ENCODE measurements at regions not wholly inside any gene's neighbourhood (a gene's known extent, or its start where the extent isn't known, plus 50 kb on each side); places are given as distances from the start of the nearest gene placed in this dataset.

DNA sequence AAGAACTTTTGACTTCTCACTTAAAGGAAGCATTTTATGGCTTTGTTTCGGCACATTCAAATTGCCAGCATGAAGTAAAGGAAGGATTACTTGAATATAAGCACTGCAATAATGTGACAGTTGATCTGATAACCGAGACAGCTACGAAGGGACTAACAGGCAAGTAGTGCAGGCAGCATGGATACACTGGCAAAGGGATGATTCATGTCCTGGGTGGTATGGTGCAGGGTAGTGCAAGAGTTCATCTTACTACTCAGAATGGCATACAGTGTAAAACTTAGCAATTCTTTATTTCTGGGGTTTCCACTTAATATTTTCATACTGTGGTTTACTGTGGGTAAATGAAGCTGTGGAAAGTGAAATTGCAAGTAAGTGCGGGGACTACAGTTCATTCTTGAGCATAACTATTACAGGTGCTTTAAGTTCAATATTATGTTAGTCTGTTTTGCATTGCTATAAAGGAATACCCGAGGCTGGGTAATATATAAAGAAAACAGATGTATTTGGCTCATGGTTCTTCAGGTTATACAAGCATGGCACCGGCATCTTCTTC is 611.8 kb downstream of the SPOCK3 start:
- no peak for TF ChIP-seq ZNF37A (tag by site-specific recombination; IDR thresholded peaks at IDR 0.05)
- TF ChIP-seq ZNF175 (tag by site-specific recombination; IDR thresholded peaks at IDR 0.05): no peak
- no peak for TF ChIP-seq ZNF292 (tag by site-specific recombination; IDR thresholded peaks at IDR 0.05; ENCODE audit: borderline replicate concordance, low read depth)
- no peak for TF ChIP-seq ZNF549 (tag by site-specific recombination; IDR thresholded peaks at IDR 0.05)
- TF ChIP-seq ZNF529 (tag by site-specific recombination; IDR thresholded peaks at IDR 0.05; ENCODE audit: insufficient replicate concordance): no peak
- no peak for TF ChIP-seq ZNF654 (tag by site-specific recombination; IDR thresholded peaks at IDR 0.05; ENCODE audit: low read depth)
- TF ChIP-seq, protein P1, sequence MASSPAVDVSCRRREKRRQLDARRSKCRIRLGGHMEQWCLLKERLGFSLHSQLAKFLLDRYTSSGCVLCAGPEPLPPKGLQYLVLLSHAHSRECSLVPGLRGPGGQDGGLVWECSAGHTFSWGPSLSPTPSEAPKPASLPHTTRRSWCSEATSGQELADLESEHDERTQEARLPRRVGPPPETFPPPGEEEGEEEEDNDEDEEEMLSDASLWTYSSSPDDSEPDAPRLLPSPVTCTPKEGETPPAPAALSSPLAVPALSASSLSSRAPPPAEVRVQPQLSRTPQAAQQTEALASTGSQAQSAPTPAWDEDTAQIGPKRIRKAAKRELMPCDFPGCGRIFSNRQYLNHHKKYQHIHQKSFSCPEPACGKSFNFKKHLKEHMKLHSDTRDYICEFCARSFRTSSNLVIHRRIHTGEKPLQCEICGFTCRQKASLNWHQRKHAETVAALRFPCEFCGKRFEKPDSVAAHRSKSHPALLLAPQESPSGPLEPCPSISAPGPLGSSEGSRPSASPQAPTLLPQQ (tag by site-specific recombination; IDR thresholded peaks at IDR 0.05): no peak
- TF ChIP-seq ZNF132 (tag by site-specific recombination; IDR thresholded peaks at IDR 0.05; ENCODE audit: borderline replicate concordance): no peak
- TF ChIP-seq ZNF585B (tag by site-specific recombination; IDR thresholded peaks at IDR 0.05): no peak
- no peak for TF ChIP-seq ZNF548 (tag by site-specific recombination; IDR thresholded peaks at IDR 0.05)
- no peak for TF ChIP-seq ZNF501 (tag by site-specific recombination; IDR thresholded peaks at IDR 0.05)
- no peak for TF ChIP-seq ZNF423 (tag by site-specific recombination; IDR thresholded peaks at IDR 0.05)
- TF ChIP-seq, protein P2, sequence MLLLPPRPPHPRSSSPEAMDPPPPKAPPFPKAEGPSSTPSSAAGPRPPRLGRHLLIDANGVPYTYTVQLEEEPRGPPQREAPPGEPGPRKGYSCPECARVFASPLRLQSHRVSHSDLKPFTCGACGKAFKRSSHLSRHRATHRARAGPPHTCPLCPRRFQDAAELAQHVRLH (tag by site-specific recombination; IDR thresholded peaks at IDR 0.05): no peak
- TF ChIP-seq, protein P3, sequence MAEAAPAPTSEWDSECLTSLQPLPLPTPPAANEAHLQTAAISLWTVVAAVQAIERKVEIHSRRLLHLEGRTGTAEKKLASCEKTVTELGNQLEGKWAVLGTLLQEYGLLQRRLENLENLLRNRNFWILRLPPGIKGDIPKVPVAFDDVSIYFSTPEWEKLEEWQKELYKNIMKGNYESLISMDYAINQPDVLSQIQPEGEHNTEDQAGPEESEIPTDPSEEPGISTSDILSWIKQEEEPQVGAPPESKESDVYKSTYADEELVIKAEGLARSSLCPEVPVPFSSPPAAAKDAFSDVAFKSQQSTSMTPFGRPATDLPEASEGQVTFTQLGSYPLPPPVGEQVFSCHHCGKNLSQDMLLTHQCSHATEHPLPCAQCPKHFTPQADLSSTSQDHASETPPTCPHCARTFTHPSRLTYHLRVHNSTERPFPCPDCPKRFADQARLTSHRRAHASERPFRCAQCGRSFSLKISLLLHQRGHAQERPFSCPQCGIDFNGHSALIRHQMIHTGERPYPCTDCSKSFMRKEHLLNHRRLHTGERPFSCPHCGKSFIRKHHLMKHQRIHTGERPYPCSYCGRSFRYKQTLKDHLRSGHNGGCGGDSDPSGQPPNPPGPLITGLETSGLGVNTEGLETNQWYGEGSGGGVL (tag by site-specific recombination; IDR thresholded peaks at IDR 0.05): no peak
- no peak for TF ChIP-seq GLI4 (tag by site-specific recombination; IDR thresholded peaks at IDR 0.05)
- no peak for TF ChIP-seq ZNF707 (tag by site-specific recombination; IDR thresholded peaks at IDR 0.05)
- no peak for TF ChIP-seq ZBTB7A (tag by site-specific recombination; IDR thresholded peaks at IDR 0.05; ENCODE audit: low read depth)
- TF ChIP-seq ZNF354C (tag by site-specific recombination; IDR thresholded peaks at IDR 0.05; ENCODE audit: borderline replicate concordance, low read depth): no peak
- Histone ChIP-seq H3K36me3 (ENCODE audit: control insufficient read depth in 2 of 2, insufficient read depth in 1 of 2, low read length in 2 of 2) (no peaks in the 10 kb centered on the region), H3K9me3 (ENCODE audit: control insufficient read depth, insufficient read depth, low read depth, low read length) (no peaks in the 10 kb centered on the region), H3K4me1 (ENCODE audit: control insufficient read depth, insufficient read depth, low read length) (no peaks in the 10 kb centered on the region), H3K27ac (ENCODE audit: extremely low read depth, low read depth, low read length) (no peak overlapping the region), H3K4me3 (ENCODE audit: low read depth, low read length) (no peak overlapping the region)
- POLR2A ChIA-PET: no interaction called here
- CTCF ChIA-PET: no interaction called here

DNA sequence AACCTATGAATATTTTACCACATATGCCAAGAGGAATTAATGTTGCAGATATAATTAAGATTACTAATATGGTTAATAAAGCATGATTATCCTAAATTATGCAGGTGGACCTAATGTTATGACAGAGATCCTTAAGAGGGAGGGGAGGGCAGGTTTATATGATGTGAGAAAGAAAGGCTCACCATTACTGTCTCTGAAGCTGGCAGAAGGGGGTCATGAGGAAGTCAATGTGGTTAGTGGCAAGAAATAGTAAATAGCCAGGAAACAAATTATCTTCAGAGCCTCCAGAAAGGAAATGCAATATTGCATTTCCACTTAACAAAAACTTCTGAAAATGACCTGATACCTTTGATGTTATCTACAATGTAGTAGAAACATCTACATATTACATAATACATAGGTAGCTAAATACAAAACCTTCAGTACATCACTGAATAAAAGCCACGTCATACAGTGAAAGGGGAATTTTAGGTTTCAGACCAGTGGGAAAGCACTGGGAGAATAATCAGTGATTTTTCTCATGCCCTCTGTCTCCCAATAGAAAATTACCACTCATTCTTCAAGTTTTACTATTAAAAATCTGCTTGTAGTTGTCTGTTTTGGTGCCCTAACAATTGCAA is 609.2 kb downstream of the SPOCK3 start:
- Histone ChIP-seq H3K9me3 (ENCODE audit: control insufficient read depth, insufficient read depth, low read depth, low read length) (no peaks in the 10 kb centered on the region), H3K36me3 (ENCODE audit: control insufficient read depth in 2 of 2, insufficient read depth in 1 of 2, low read length in 2 of 2) (no peaks in the 10 kb centered on the region), H3K27ac (ENCODE audit: extremely low read depth, low read depth, low read length) (no peak overlapping the region), H3K4me1 (ENCODE audit: control insufficient read depth, insufficient read depth, low read length) (no peaks in the 10 kb centered on the region), H3K4me3 (ENCODE audit: low read depth, low read length) (no peak overlapping the region)
- POLR2A ChIA-PET: no interaction called here
- CTCF ChIA-PET: interaction anchor here (0.8 kb wide), 1 partner anchor 385 kb away, joined by 3 read pairs; no protein-coding TSS in a partner anchor
- TF ChIP-seq KLF7 (tag by site-specific recombination; IDR thresholded peaks at IDR 0.05; ENCODE audit: borderline replicate concordance) (no peak), ZNF473 (tag by site-specific recombination; IDR thresholded peaks at IDR 0.05) (no peak)
